ENCODE measurements at regions not wholly inside any gene's neighbourhood (a gene's known extent, or its start where the extent isn't known, plus 50 kb on each side); places are given as distances from the start of the nearest gene placed in this dataset.

GRCh38 chr1:229987953-229988352, 79.1 kb upstream of the GALNT2 start:
- DNase-seq (ENCODE audit: low read depth): no peak
- TF ChIP-seq CTCF (IDR thresholded peaks at IDR 0.05; ENCODE audit: low read depth, low read length, missing control alignments): no peak
- no peak overlapping the region for H3K4me3 ChIP-seq (ENCODE audit: low read depth, low read length)

GRCh38 chr1:229988534-229988933, 78.5 kb upstream of the GALNT2 start:
- no peak overlapping the region for H3K4me3 ChIP-seq (ENCODE audit: low read depth, low read length)
- no peak for TF ChIP-seq CTCF (IDR thresholded peaks at IDR 0.05; ENCODE audit: low read depth, low read length, missing control alignments)
- DNase-seq (ENCODE audit: low read depth): no peak

- TF ChIP-seq CTCF (IDR thresholded peaks at IDR 0.05; ENCODE audit: low read depth, low read length, missing control alignments): no peak
- no peak for DNase-seq (ENCODE audit: low read depth)
- no peak overlapping the region for H3K4me3 ChIP-seq (ENCODE audit: low read depth, low read length)
Observed at GRCh38 chr1:229989591-229990248, 77.3 kb upstream of the GALNT2 start.

- no peak for TF ChIP-seq CTCF (IDR thresholded peaks at IDR 0.05; ENCODE audit: low read depth, low read length, missing control alignments)
- no peak overlapping the region for H3K4me3 ChIP-seq (ENCODE audit: low read depth, low read length)
- no peak for DNase-seq (ENCODE audit: low read depth)
Observed at GRCh38 chr1:229990326-229990725, 76.7 kb upstream of the GALNT2 start.

GRCh38 chr1:229991104-229991513, 75.9 kb upstream of the GALNT2 start:
- H3K4me3 ChIP-seq (ENCODE audit: low read depth, low read length): no peak overlapping the region
- no peak for TF ChIP-seq CTCF (IDR thresholded peaks at IDR 0.05; ENCODE audit: low read depth, low read length, missing control alignments)
- no peak for DNase-seq (ENCODE audit: low read depth)

GRCh38 chr1:229991724-229992333, 75.2 kb upstream of the GALNT2 start:
- DNase-seq (ENCODE audit: low read depth): no peak
- TF ChIP-seq CTCF (IDR thresholded peaks at IDR 0.05; ENCODE audit: low read depth, low read length, missing control alignments): no peak
- no peak overlapping the region for H3K4me3 ChIP-seq (ENCODE audit: low read depth, low read length)

- no peak overlapping the region for H3K4me3 ChIP-seq (ENCODE audit: low read depth, low read length)
- TF ChIP-seq CTCF (IDR thresholded peaks at IDR 0.05; ENCODE audit: low read depth, low read length, missing control alignments): no peak
- DNase-seq (ENCODE audit: low read depth): no peak
Observed at GRCh38 chr1:229993060-229993459, 74.0 kb upstream of the GALNT2 start.

Measured in GM12864 (cell line).